DOHH2 (cell line): ENCODE measurements at regions not wholly inside any gene's neighbourhood (a gene's known extent, or its start where the extent isn't known, plus 50 kb on each side); places are given as distances from the start of the nearest gene placed in this dataset.

Source experiments
- H3F3A ChIP-seq: fragments of 200-600 bp; sonication (generic), shearing (Covaris generic); 2 replicates; pipeline ENCODE4 v1.6.0; 2016; ENCODE audit warnings: antibody characterized with exemption, mild to moderate bottlenecking; ENCODE audit not compliant: control insufficient read depth, insufficient read depth
- H3K27ac ChIP-seq: fragments of 200-600 bp; sonication (generic); 2 replicates; pipeline ENCODE4 v1.5.1; 2014; ENCODE audit warnings: low read depth, mild to moderate bottlenecking, low read length, moderate library complexity
- H3K27me3 ChIP-seq: fragments of 200-600 bp; sonication (generic); 2 replicates; pipeline ENCODE4 v1.6.1; 2014; ENCODE audit warnings: mild to moderate bottlenecking, low read length, mixed read lengths; ENCODE audit not compliant: control insufficient read depth
- H3K36me3 ChIP-seq: fragments of 200-600 bp; sonication (generic); 2 replicates; pipeline ENCODE4 v1.6.1; 2014; ENCODE audit warnings: mild to moderate bottlenecking, low read length, moderate library complexity, mixed read lengths; ENCODE audit not compliant: control insufficient read depth
- H3K4me1 ChIP-seq: fragments of 200-600 bp; sonication (generic); 2 replicates; pipeline ENCODE4 v1.6.1; 2014; ENCODE audit warnings: mild to moderate bottlenecking, low read length, mixed read lengths; ENCODE audit not compliant: control insufficient read depth
- H3K4me2 ChIP-seq: fragments of 200-600 bp; sonication (generic); 2 replicates; pipeline ENCODE4 v1.6.0; 2014; ENCODE audit warnings: mild to moderate bottlenecking, low read length, moderate library complexity
- H3K4me3 ChIP-seq: fragments of 200-600 bp; sonication (generic); 2 replicates; pipeline ENCODE4 v1.5.1; 2014; ENCODE audit warnings: mild to moderate bottlenecking, low read length, mixed read lengths
- H3K79me2 ChIP-seq: fragments of 200-600 bp; sonication (generic); 2 replicates; pipeline ENCODE4 v1.6.1; 2014; ENCODE audit warnings: mild to moderate bottlenecking, low read length, mixed read lengths; ENCODE audit not compliant: control insufficient read depth
- H3K9me2 ChIP-seq: fragments of 200-600 bp; sonication (generic); replicated peaks from 2 replicates; pipeline ENCODE4 v1.6.1; 2014; ENCODE audit warnings: mild to moderate bottlenecking, low read length, mixed read lengths; ENCODE audit not compliant: control insufficient read depth
- H3K9me3 ChIP-seq: fragments of 200-600 bp; sonication (generic); 2 replicates; pipeline ENCODE4 v1.6.1; 2014; ENCODE audit warnings: antibody characterized with exemption, low read length, mixed read lengths; ENCODE audit not compliant: control insufficient read depth, insufficient read depth
- H4K20me1 ChIP-seq: fragments of 200-600 bp; sonication (generic); 2 replicates; pipeline ENCODE4 v1.6.0; 2014; ENCODE audit warnings: low read depth, mild to moderate bottlenecking, antibody characterized with exemption, low read length, moderate library complexity; ENCODE audit not compliant: control insufficient read depth, insufficient read depth
- CTCF ChIP-seq: fragments of 200-600 bp; sonication (generic); IDR thresholded peaks from one replicate; pipeline ENCODE4 v1.5.1; 2014; ENCODE audit warnings: antibody characterized with exemption, mild to moderate bottlenecking, low read depth, low read length; ENCODE audit not compliant: poor library complexity, severe bottlenecking
- EZH2phosphoT487 ChIP-seq: fragments of 200-600 bp; sonication (generic); IDR thresholded peaks from 2 replicates; pipeline ENCODE4 v1.6.1; 2017; ENCODE audit warnings: borderline replicate concordance, mild to moderate bottlenecking, antibody characterized with exemption, low read length, moderate library complexity, mixed read lengths

GRCh38 chr11:101741479-101742175 is 157.8 kb upstream of the TRPC6 start:
- Histone ChIP-seq H3F3A (no peaks in the 10 kb centered on the region), H3K4me2 (no peak overlapping the region), H3K9me2 (no peaks in the 10 kb centered on the region), H3K27ac (no peak overlapping the region), H3K4me1 (no peaks in the 10 kb centered on the region), H3K36me3 (no peaks in the 10 kb centered on the region), H3K79me2 (no peaks in the 10 kb centered on the region), H4K20me1 (no peaks in the 10 kb centered on the region), H3K4me3 (no peak overlapping the region), H3K9me3 (no peaks in the 10 kb centered on the region), H3K27me3 (no peaks in the 10 kb centered on the region)
- TF ChIP-seq CTCF (no peak), EZH2phosphoT487 (no peak)

GRCh38 chr11:101741061-101741460 is 157.3 kb upstream of the TRPC6 start:
- H4K20me1 ChIP-seq, result no peaks in the 10 kb centered on the region
- no peaks in the 10 kb centered on the region for H3F3A ChIP-seq
- H3K27ac ChIP-seq, result no peak overlapping the region
- no peak overlapping the region for H3K4me3 ChIP-seq
- no peaks in the 10 kb centered on the region for H3K4me1 ChIP-seq
- no peaks in the 10 kb centered on the region for H3K79me2 ChIP-seq
- H3K9me2 ChIP-seq, result no peaks in the 10 kb centered on the region
- H3K27me3 ChIP-seq, result no peaks in the 10 kb centered on the region
- H3K36me3 ChIP-seq, result no peaks in the 10 kb centered on the region
- no peak for TF ChIP-seq EZH2phosphoT487
- no peak overlapping the region for H3K4me2 ChIP-seq
- no peaks in the 10 kb centered on the region for H3K9me3 ChIP-seq

GRCh38 chr11:101738452-101738851 is 154.6 kb upstream of the TRPC6 start:
- no peaks in the 10 kb centered on the region for H3F3A ChIP-seq

More at GRCh38 chr11:101738452-101738851, 154.6 kb upstream of the TRPC6 start:
- H3K79me2 ChIP-seq, result no peaks in the 10 kb centered on the region
- H3K4me3 ChIP-seq, result no peak overlapping the region
- H3K4me1 ChIP-seq, result no peaks in the 10 kb centered on the region
- no peak overlapping the region for H3K27ac ChIP-seq
- no peaks in the 10 kb centered on the region for H3K36me3 ChIP-seq
- H3K9me2 ChIP-seq, result no peaks in the 10 kb centered on the region
- no peaks in the 10 kb centered on the region for H4K20me1 ChIP-seq
- H3K4me2 ChIP-seq, result no peak overlapping the region
- TF ChIP-seq CTCF, result no peak
- no peak for TF ChIP-seq EZH2phosphoT487
- no peaks in the 10 kb centered on the region for H3K27me3 ChIP-seq
- H3K9me3 ChIP-seq, result no peaks in the 10 kb centered on the region
